ENCODE measurements at regions not wholly inside any gene's neighbourhood (a gene's known extent, or its start where the extent isn't known, plus 50 kb on each side); places are given as distances from the start of the nearest gene placed in this dataset.

GRCh38 chr6:106801256-106801655 lies 171.9 kb downstream of the QRSL1 start:
- no peak for DNase-seq (ENCODE audit: low spot score)
- Histone ChIP-seq H3K79me2 (ENCODE audit: low read depth) (no peaks in the 10 kb centered on the region), H2AFZ (replicated peaks) (no peak overlapping the region), H3K9ac (no peak overlapping the region), H3K4me3 (no peak overlapping the region), H3K27me3 (no peaks in the 10 kb centered on the region), H3K9me3 (ENCODE audit: low read depth) (no peaks in the 10 kb centered on the region), H3K4me1 (peaks cover 23% of the 10 kb centered on the region), H3K27ac (no peak overlapping the region), H3K36me3 (no peaks in the 10 kb centered on the region), H3F3A (ENCODE audit: low read depth) (no peaks in the 10 kb centered on the region), H3K4me2 (no peak overlapping the region), H4K20me1 (ENCODE audit: low read depth) (no peaks in the 10 kb centered on the region)
- Mint-ChIP-seq H3K9me3 (no peaks in the 10 kb centered on the region), H3K27me3 (ENCODE audit: insufficient read depth, low read depth) (no peaks in the 10 kb centered on the region), H3K4me3 (peak overlapping the region; percentile 20), H3K27ac (peak overlapping the region; percentile 2), H3K36me3 (no peaks in the 10 kb centered on the region), H3K4me1 (peaks cover 53% of the 10 kb centered on the region)
- no peak for TF ChIP-seq CTCF (IDR thresholded peaks at IDR 0.05)

GRCh38 chr6:106800379-106800778 lies 171.0 kb downstream of the QRSL1 start:
- no peaks in the 10 kb centered on the region for H4K20me1 ChIP-seq (ENCODE audit: low read depth)
- H3K27ac ChIP-seq = no peak overlapping the region
- TF ChIP-seq EZH2phosphoT487 (IDR thresholded peaks at IDR 0.05) (no peak), CTCF (IDR thresholded peaks at IDR 0.05) (no peak), EZH2 (IDR thresholded peaks at IDR 0.05) (no peak)
- H3K4me1 ChIP-seq = peaks cover 23% of the 10 kb centered on the region
- no peaks in the 10 kb centered on the region for H3K9me3 ChIP-seq (ENCODE audit: low read depth)
- no peak overlapping the region for H3K4me2 ChIP-seq
- H3K27me3 ChIP-seq = no peaks in the 10 kb centered on the region
- no peak overlapping the region for H3K4me3 Mint-ChIP-seq
- H3K79me2 ChIP-seq (ENCODE audit: low read depth) = no peaks in the 10 kb centered on the region
- H3K9ac ChIP-seq = no peak overlapping the region
- H3K27me3 Mint-ChIP-seq (ENCODE audit: insufficient read depth, low read depth) = no peaks in the 10 kb centered on the region
- H3K9me3 Mint-ChIP-seq = no peaks in the 10 kb centered on the region
- H2AFZ ChIP-seq (replicated peaks) = no peak overlapping the region
- H3F3A ChIP-seq (ENCODE audit: low read depth) = no peaks in the 10 kb centered on the region
- peaks cover 53% of the 10 kb centered on the region for H3K4me1 Mint-ChIP-seq
- no peaks in the 10 kb centered on the region for H3K36me3 Mint-ChIP-seq
- no peak overlapping the region for H3K4me3 ChIP-seq
- H3K27ac Mint-ChIP-seq = no peak overlapping the region
- no peak for DNase-seq (ENCODE audit: low spot score)
- H3K36me3 ChIP-seq = no peaks in the 10 kb centered on the region

- Mint-ChIP-seq H3K9me3 (no peaks in the 10 kb centered on the region), H3K27me3 (ENCODE audit: insufficient read depth, low read depth) (no peaks in the 10 kb centered on the region), H3K4me3 (no peak overlapping the region), H3K4me1 (peaks cover 45% of the 10 kb centered on the region), H3K36me3 (no peaks in the 10 kb centered on the region), H3K27ac (no peak overlapping the region)
- TF ChIP-seq CTCF (IDR thresholded peaks at IDR 0.05) = no peak
- no peak for TF ChIP-seq EZH2 (IDR thresholded peaks at IDR 0.05)
- TF ChIP-seq EZH2phosphoT487 (IDR thresholded peaks at IDR 0.05) = no peak
- Histone ChIP-seq H3K79me2 (ENCODE audit: low read depth) (no peaks in the 10 kb centered on the region), H3F3A (ENCODE audit: low read depth) (no peaks in the 10 kb centered on the region), H3K9me3 (ENCODE audit: low read depth) (no peaks in the 10 kb centered on the region), H3K36me3 (no peaks in the 10 kb centered on the region), H3K4me2 (no peak overlapping the region), H3K27ac (no peak overlapping the region), H4K20me1 (ENCODE audit: low read depth) (no peaks in the 10 kb centered on the region), H3K9ac (no peak overlapping the region), H3K4me3 (no peak overlapping the region), H3K4me1 (peaks cover 19% of the 10 kb centered on the region), H3K27me3 (no peaks in the 10 kb centered on the region), H2AFZ (replicated peaks) (no peak overlapping the region)
- peak; percentile 23 for DNase-seq (ENCODE audit: low spot score)
These were observed 169.9 kb downstream of the QRSL1 start for GRCh38 chr6:106799031-106799894.

Measured in neural progenitor cell (in vitro differentiated cells).